ENCODE measurements at regions not wholly inside any gene's neighbourhood (a gene's known extent, or its start where the extent isn't known, plus 50 kb on each side); places are given as distances from the start of the nearest gene placed in this dataset.

DNA sequence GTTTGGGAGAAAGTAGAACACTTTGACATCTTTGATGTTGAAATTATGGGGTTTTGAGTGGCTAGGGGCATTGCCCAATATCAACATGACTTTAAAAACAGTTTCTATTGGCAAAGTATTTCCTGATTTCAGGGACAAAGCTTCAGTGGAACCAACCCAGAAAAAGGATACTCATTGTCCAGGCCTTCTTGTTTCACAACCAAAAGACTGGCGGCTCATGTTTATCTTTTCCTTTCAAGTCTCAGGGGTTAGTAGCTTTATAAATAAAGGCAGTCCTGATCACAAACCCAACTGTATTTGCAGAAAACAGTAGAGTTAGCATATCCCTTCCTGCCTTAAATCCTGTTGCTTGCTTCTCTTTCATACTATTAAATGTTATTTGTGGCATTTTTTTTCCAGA is 119.1 kb downstream of the SLITRK2 start:
- H3K27ac Mint-ChIP-seq (ENCODE audit: unreplicated experiment): no peak overlapping the region
- no peaks in the 10 kb centered on the region for H3K27me3 Mint-ChIP-seq (ENCODE audit: low read depth)
- H3K4me3 Mint-ChIP-seq (ENCODE audit: unreplicated experiment): no peak overlapping the region
- H3K36me3 Mint-ChIP-seq (ENCODE audit: low read depth): no peaks in the 10 kb centered on the region
- H3K9me3 Mint-ChIP-seq (ENCODE audit: low read depth): peaks cover 49% of the 10 kb centered on the region
- H3K4me1 Mint-ChIP-seq (ENCODE audit: low read depth): no peaks in the 10 kb centered on the region
- no peak for DNase-seq (ENCODE audit: low spot score)
- TF ChIP-seq, protein P1, sequence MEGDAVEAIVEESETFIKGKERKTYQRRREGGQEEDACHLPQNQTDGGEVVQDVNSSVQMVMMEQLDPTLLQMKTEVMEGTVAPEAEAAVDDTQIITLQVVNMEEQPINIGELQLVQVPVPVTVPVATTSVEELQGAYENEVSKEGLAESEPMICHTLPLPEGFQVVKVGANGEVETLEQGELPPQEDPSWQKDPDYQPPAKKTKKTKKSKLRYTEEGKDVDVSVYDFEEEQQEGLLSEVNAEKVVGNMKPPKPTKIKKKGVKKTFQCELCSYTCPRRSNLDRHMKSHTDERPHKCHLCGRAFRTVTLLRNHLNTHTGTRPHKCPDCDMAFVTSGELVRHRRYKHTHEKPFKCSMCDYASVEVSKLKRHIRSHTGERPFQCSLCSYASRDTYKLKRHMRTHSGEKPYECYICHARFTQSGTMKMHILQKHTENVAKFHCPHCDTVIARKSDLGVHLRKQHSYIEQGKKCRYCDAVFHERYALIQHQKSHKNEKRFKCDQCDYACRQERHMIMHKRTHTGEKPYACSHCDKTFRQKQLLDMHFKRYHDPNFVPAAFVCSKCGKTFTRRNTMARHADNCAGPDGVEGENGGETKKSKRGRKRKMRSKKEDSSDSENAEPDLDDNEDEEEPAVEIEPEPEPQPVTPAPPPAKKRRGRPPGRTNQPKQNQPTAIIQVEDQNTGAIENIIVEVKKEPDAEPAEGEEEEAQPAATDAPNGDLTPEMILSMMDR (IDR thresholded peaks at IDR 0.05): no peak

DNA sequence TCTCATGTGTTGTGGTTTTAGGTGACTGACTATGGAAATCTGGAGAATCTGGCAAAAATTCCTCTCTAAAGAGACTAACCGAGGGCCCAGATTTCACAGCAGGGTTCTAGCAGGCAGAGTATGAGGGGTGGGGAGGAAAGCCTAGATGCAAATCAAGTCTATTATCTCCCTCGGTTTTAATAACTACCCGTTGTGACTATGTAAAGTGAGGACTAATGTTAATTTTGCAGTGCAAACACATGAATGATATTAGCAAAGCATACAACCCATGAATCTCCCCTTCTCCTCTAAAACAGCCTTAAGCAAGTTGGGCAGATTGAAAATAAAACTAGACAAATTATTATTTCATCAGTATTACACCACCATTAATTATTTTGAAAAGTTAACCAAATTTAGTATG is 131.4 kb downstream of the SLITRK2 start:
- DNase-seq (ENCODE audit: low spot score): no peak
- Mint-ChIP-seq H3K4me1 (ENCODE audit: low read depth) (no peaks in the 10 kb centered on the region), H3K27ac (ENCODE audit: unreplicated experiment) (no peak overlapping the region), H3K36me3 (ENCODE audit: low read depth) (no peaks in the 10 kb centered on the region), H3K9me3 (ENCODE audit: low read depth) (peaks cover 30% of the 10 kb centered on the region), H3K27me3 (ENCODE audit: low read depth) (no peaks in the 10 kb centered on the region), H3K4me3 (ENCODE audit: unreplicated experiment) (no peak overlapping the region)
- TF ChIP-seq, protein P1 (IDR thresholded peaks at IDR 0.05): no peak

DNA sequence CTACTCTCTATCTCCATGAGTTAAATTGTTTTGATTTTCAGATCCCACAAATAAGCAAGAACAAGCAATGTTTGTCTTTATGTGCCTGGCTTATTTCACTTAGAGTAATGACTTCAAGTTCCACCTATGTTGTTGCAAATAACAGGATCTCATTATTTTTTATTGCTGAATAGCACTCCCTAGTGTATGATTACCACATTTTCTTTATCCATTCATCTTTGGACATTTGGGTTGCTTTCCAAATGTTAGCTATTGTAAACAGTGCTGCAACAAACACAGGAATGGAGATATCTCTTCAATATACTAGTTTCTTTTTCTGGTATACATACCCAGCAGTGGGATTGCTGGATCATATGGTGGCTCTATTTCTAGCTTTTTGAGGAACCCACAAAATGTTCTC is 136.0 kb downstream of the SLITRK2 start:
- Mint-ChIP-seq H3K9me3 (ENCODE audit: low read depth) (peaks cover 45% of the 10 kb centered on the region), H3K4me1 (ENCODE audit: low read depth) (no peaks in the 10 kb centered on the region), H3K27ac (ENCODE audit: unreplicated experiment) (no peak overlapping the region), H3K36me3 (ENCODE audit: low read depth) (no peaks in the 10 kb centered on the region), H3K4me3 (ENCODE audit: unreplicated experiment) (no peak overlapping the region), H3K27me3 (ENCODE audit: low read depth) (no peaks in the 10 kb centered on the region)
- no peak for DNase-seq (ENCODE audit: low spot score)
- TF ChIP-seq, protein P1 (IDR thresholded peaks at IDR 0.05): no peak

DNA sequence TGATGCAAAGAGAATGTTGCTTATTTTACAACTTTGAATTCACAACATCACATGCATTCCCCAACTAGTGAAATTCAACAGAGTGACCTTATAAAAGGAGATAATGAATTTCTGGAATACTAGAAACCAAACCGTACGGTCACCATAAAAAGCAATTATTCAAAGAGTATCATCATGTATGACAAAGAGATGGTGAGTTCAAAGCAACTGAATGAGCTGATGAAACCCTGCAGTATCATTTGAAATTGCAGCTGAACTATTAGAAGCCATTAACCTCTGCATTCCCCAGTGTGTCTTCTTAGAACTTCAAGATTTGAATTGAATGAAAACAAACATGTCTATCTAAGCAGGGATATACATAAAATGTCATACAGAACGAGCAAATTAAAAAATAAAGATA is 172.4 kb downstream of the SLITRK2 start:
- peaks cover 43% of the 10 kb centered on the region for H3K9me3 Mint-ChIP-seq (ENCODE audit: low read depth)
- no peak overlapping the region for H3K4me3 Mint-ChIP-seq (ENCODE audit: unreplicated experiment)
- H3K4me1 Mint-ChIP-seq (ENCODE audit: low read depth): no peaks in the 10 kb centered on the region
- H3K36me3 Mint-ChIP-seq (ENCODE audit: low read depth): no peaks in the 10 kb centered on the region
- TF ChIP-seq, protein P1 (IDR thresholded peaks at IDR 0.05): no peak
- H3K27me3 Mint-ChIP-seq (ENCODE audit: low read depth): no peaks in the 10 kb centered on the region
- no peak overlapping the region for H3K27ac Mint-ChIP-seq (ENCODE audit: unreplicated experiment)
- DNase-seq (ENCODE audit: low spot score): no peak

DNA sequence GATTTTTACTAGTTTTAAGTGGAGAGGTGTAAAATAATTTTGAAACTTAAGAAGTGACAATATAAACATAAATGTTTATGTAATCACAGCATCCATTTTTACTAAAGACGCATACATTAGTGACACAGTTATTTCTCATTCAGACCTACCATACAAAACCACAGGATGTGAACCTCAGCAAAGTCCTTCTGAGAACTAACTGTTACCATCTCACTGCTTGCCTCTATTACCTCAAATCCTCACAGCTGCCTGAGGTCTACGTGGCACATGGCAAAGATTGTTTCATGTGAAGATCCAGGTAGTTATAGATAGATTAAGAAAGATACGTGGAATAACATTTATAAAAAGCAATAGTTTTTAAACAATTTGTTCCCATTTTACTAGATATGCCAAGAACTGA is 189.0 kb downstream of the SLITRK2 start:
- H3K36me3 Mint-ChIP-seq (ENCODE audit: low read depth): no peaks in the 10 kb centered on the region

More for the DNA sequence above, 189.0 kb downstream of the SLITRK2 start:
- Mint-ChIP-seq H3K27me3 (ENCODE audit: low read depth) (no peaks in the 10 kb centered on the region), H3K9me3 (ENCODE audit: low read depth) (peaks cover 37% of the 10 kb centered on the region), H3K4me3 (ENCODE audit: unreplicated experiment) (no peak overlapping the region), H3K27ac (ENCODE audit: unreplicated experiment) (no peak overlapping the region), H3K4me1 (ENCODE audit: low read depth) (no peaks in the 10 kb centered on the region)
- TF ChIP-seq, protein P1 (IDR thresholded peaks at IDR 0.05): no peak
- DNase-seq (ENCODE audit: low spot score): no peak
